Gastrocnemius medialis (tissue), 4 donors: ENCODE measurements at regions not wholly inside any gene's neighbourhood (a gene's known extent, or its start where the extent isn't known, plus 50 kb on each side); places are given as distances from the start of the nearest gene placed in this dataset.
A peak's percentile ranks its signal among the peaks of the same experiment; 100 is the strongest.

Experiments
- ATAC-seq, 2 donors: fragments of 150-250 bp; one replicate each; pipeline ENCODE4 v1.9.1; 2016
- DNase-seq, 2 donors: peaks; one replicate each; pipeline ENCODE4 v3.0.0-alpha.2; 2019
- H3K27ac ChIP-seq, 4 donors: fragments of 200-600 bp; sonication (generic); 1 replicate in 1 of 4; 2 replicates in 3 of 4; pipeline ENCODE4 v1.5.1; 2016 to 2018; ENCODE audit warnings: mild to moderate bottlenecking in 2 of 4, moderate library complexity in 1 of 4
- H3K27me3 ChIP-seq, 3 donors: fragments of 200-600 bp; sonication (generic) in 2 of 3; 1 replicate in 1 of 3; 2 replicates in 2 of 3; pipeline versions ENCODE4 v1.5.1 to v1.6.0; 2016 to 2019; ENCODE audit warnings: mild to moderate bottlenecking in 1 of 3, moderate library complexity in 1 of 3
- H3K36me3 ChIP-seq, 2 donors: fragments of 200-600 bp; sonication (generic) in 1 of 2; one replicate each; pipeline ENCODE4 v1.5.1; 2017 to 2018
- H3K4me1 ChIP-seq, 2 donors: fragments of 200-600 bp; sonication (generic) in 1 of 2; one replicate each; pipeline ENCODE4 v1.5.1; 2016 to 2017; ENCODE audit warnings: mild to moderate bottlenecking in 2 of 2
- H3K4me3 ChIP-seq, 4 donors: fragments of 200-600 bp; sonication (generic) in 3 of 4; 1 replicate in 1 of 4; 2 replicates in 3 of 4; pipeline ENCODE4 v1.5.1; 2016 to 2019; ENCODE audit warnings: mild to moderate bottlenecking in 2 of 4
- H3K9me3 ChIP-seq, 3 donors: fragments of 200-600 bp; sonication (generic) in 2 of 3; 1 replicate in 1 of 3; 2 replicates in 2 of 3; pipeline ENCODE4 v1.5.1; 2016 to 2019
- CTCF ChIP-seq, 5 experiments: fragments of 450-650 bp in 3 of 5; fragments of 200-600 bp in 2 of 5; sonication (generic) in 2 of 5; IDR thresholded peaks in 4 of 5; conservative IDR thresholded peaks in 1 of 5; 1 replicate in 4 of 5; 2 replicates in 1 of 5; pipeline ENCODE4 v1.5.1; 2016 to 2019; ENCODE audit warnings: antibody characterized with exemption in 5 of 5, mild to moderate bottlenecking in 3 of 5, moderate library complexity in 3 of 5
- POLR2A ChIP-seq, 2 donors: fragments of 450-650 bp; IDR thresholded peaks; one replicate each; pipeline ENCODE4 v1.6.1; 2017; ENCODE audit warnings: antibody characterized with exemption in 2 of 2, mild to moderate bottlenecking in 2 of 2, moderate library complexity in 2 of 2
- in situ Hi-C, 4 donors: fragments of 200-750 bp; cut with MboI; loops; one replicate each; pipeline versions ENCODE4 v1.15.0 to v1.8.0; 2017; ENCODE audit warnings: low sequenced_read_pairs in 4 of 4
- intact Hi-C: fragments of 100-400 bp; cut with DNase I; formaldehyde crosslinking; loops from one replicate; pipeline ENCODE4 v1.15.1; 2023; ENCODE audit warnings: low total_unique reads

- TF ChIP-seq CTCF (IDR thresholded peaks at IDR 0.05 in 4 of 5, conservative IDR thresholded peaks at IDR 0.05 in 1 of 5) = no peak
- TF ChIP-seq POLR2A (IDR thresholded peaks at IDR 0.05) = no peak
- no peaks in the 10 kb centered on the region for H3K27me3 ChIP-seq
- peaks cover 0 to 3% of the 10 kb centered on the region in 2 donors for H3K4me1 ChIP-seq
- H3K4me3 ChIP-seq = no peak overlapping the region
- intact Hi-C loops = no loop called here
- ATAC-seq (no peak), DNase-seq (no peak)
- no peaks in the 10 kb centered on the region for H3K36me3 ChIP-seq
- H3K27ac ChIP-seq = no peak overlapping the region
- in situ Hi-C loops = no loop called here
- no peaks in the 10 kb centered on the region for H3K9me3 ChIP-seq
These were observed 114.0 kb downstream of the BCOR start for GRCh38 chrX:39983715-39984114.

GRCh38 chrX:39984191-39984956, 113.4 kb downstream of the BCOR start:
- Histone ChIP-seq H3K27ac (no peak overlapping the region), H3K27me3 (no peaks in the 10 kb centered on the region), H3K4me1 (peaks cover 0 to 3% of the 10 kb centered on the region in 2 donors), H3K36me3 (no peaks in the 10 kb centered on the region), H3K9me3 (no peaks in the 10 kb centered on the region), H3K4me3 (no peak overlapping the region)
- in situ Hi-C loops (no loop called here), intact Hi-C loops (no loop called here)
- TF ChIP-seq POLR2A (IDR thresholded peaks at IDR 0.05) (no peak), CTCF (IDR thresholded peaks at IDR 0.05 in 4 of 5, conservative IDR thresholded peaks at IDR 0.05 in 1 of 5) (no peak)
- peak in 1 of 2 donors; percentile 60 for ATAC-seq
- DNase-seq = no peak

- intact Hi-C loops = no loop called here
- no peak for ATAC-seq
- H3K9me3 ChIP-seq = no peaks in the 10 kb centered on the region
- H3K27ac ChIP-seq = no peak overlapping the region
- no peak overlapping the region for H3K4me3 ChIP-seq
- no peak for DNase-seq
- H3K4me1 ChIP-seq = peaks cover 0 to 3% of the 10 kb centered on the region in 2 donors
- no peak for TF ChIP-seq CTCF (IDR thresholded peaks at IDR 0.05 in 4 of 5, conservative IDR thresholded peaks at IDR 0.05 in 1 of 5)
- no peak for TF ChIP-seq POLR2A (IDR thresholded peaks at IDR 0.05)
- no peaks in the 10 kb centered on the region for H3K27me3 ChIP-seq
- in situ Hi-C loops = no loop called here
- no peaks in the 10 kb centered on the region for H3K36me3 ChIP-seq
These were observed 112.7 kb downstream of the BCOR start for GRCh38 chrX:39985071-39985470.

- in situ Hi-C loops (no loop called here), intact Hi-C loops (no loop called here)
- Histone ChIP-seq H3K27me3 (no peaks in the 10 kb centered on the region), H3K36me3 (no peaks in the 10 kb centered on the region), H3K27ac (no peak overlapping the region), H3K4me3 (no peak overlapping the region), H3K4me1 (peaks cover 0 to 3% of the 10 kb centered on the region in 2 donors), H3K9me3 (no peaks in the 10 kb centered on the region)
- DNase-seq (no peak), ATAC-seq (no peak)
- TF ChIP-seq POLR2A (IDR thresholded peaks at IDR 0.05) (no peak), CTCF (IDR thresholded peaks at IDR 0.05 in 4 of 5, conservative IDR thresholded peaks at IDR 0.05 in 1 of 5) (no peak)
These were observed 112.2 kb downstream of the BCOR start for GRCh38 chrX:39985551-39985950.

GRCh38 chrX:39988496-39988895, 109.3 kb downstream of the BCOR start:
- H3K27ac ChIP-seq = no peak overlapping the region
- no peaks in the 10 kb centered on the region for H3K9me3 ChIP-seq
- ATAC-seq (no peak), DNase-seq (no peak)
- no peak overlapping the region for H3K4me3 ChIP-seq
- no peaks in the 10 kb centered on the region for H3K36me3 ChIP-seq
- TF ChIP-seq CTCF (IDR thresholded peaks at IDR 0.05 in 4 of 5, conservative IDR thresholded peaks at IDR 0.05 in 1 of 5) (no peak), POLR2A (IDR thresholded peaks at IDR 0.05) (no peak)
- no peaks in the 10 kb centered on the region for H3K27me3 ChIP-seq
- H3K4me1 ChIP-seq = peaks cover 0 to 3% of the 10 kb centered on the region in 2 donors
- intact Hi-C loops (no loop called here), in situ Hi-C loops (no loop called here)
